ENCODE measurements at regions not wholly inside any gene's neighbourhood (a gene's known extent, or its start where the extent isn't known, plus 50 kb on each side); places are given as distances from the start of the nearest gene placed in this dataset.
A peak's percentile ranks its signal among the peaks of the same experiment; 100 is the strongest.

DNA sequence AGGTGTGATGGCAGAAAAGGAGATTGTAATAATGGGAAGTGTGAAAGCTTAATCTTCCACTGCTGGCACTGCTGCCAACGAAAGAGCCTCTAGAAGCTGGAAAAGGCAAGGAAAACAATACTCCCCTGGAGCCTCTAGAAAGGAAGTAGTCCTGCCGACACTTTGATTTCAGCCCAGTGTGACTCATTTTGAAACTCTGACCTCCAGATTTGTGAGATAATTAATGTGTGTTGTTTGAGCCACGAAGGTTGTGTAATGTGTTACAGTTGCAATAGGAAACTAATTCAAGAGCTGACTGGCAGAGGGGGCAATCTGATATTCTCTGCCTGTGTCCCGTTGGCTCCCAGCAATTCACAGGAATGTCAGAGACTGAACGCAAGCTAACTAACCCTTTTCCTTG, 219.2 kb upstream of the UBE2E3 start:
- Mint-ChIP-seq H3K4me1 (ENCODE audit: insufficient read depth, unreplicated experiment) (peaks cover 8% of the 10 kb centered on the region), H3K27ac (ENCODE audit: low read depth, unreplicated experiment) (no peak overlapping the region), H3K9me3 (ENCODE audit: unreplicated experiment) (no peaks in the 10 kb centered on the region), H3K4me3 (ENCODE audit: unreplicated experiment) (no peak overlapping the region), H3K36me3 (ENCODE audit: insufficient read depth, unreplicated experiment) (no peaks in the 10 kb centered on the region), H3K27me3 (ENCODE audit: insufficient read depth, unreplicated experiment) (no peaks in the 10 kb centered on the region)
- TF ChIP-seq, protein P1, sequence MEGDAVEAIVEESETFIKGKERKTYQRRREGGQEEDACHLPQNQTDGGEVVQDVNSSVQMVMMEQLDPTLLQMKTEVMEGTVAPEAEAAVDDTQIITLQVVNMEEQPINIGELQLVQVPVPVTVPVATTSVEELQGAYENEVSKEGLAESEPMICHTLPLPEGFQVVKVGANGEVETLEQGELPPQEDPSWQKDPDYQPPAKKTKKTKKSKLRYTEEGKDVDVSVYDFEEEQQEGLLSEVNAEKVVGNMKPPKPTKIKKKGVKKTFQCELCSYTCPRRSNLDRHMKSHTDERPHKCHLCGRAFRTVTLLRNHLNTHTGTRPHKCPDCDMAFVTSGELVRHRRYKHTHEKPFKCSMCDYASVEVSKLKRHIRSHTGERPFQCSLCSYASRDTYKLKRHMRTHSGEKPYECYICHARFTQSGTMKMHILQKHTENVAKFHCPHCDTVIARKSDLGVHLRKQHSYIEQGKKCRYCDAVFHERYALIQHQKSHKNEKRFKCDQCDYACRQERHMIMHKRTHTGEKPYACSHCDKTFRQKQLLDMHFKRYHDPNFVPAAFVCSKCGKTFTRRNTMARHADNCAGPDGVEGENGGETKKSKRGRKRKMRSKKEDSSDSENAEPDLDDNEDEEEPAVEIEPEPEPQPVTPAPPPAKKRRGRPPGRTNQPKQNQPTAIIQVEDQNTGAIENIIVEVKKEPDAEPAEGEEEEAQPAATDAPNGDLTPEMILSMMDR (IDR thresholded peaks at IDR 0.05; ENCODE audit: unreplicated experiment) = no peak
- DNase-seq (ENCODE audit: unreplicated experiment) = peak; percentile 85
- ChIA-PET CTCF (interaction anchor here (0.7 kb wide), 2 partner anchors 374 to 1469 kb away, joined by 3 to 4 read pairs; no protein-coding TSS in a partner anchor), POLR2A (interaction anchor here (0.8 kb wide), 1 partner anchor 12 kb away, joined by 3 read pairs; no protein-coding TSS in a partner anchor)
- no TSS peak for BruUV-seq (replicated peaks)
- intact Hi-C loops (cut with micrococcal nuclease) = no loop called here

DNA sequence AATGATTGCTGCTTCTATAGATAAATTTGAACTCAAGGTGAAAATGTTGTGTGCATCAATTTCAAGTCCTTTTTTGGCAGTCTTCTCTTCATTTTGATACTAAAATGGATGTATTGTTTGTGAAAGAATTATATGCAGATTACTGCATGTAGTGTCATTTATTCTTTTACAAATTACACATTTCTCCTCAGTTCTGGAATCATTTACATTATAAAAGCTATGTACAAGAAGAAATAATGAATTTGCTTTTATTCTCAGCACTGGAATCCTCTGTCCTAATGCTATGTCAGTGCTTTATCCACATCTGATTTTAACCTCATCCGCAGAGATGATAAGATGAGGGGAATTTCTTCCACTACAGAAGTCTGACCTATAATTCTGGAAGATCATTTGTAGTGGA, 220.8 kb upstream of the UBE2E3 start:
- Mint-ChIP-seq H3K27ac (ENCODE audit: low read depth, unreplicated experiment) (no peak overlapping the region), H3K36me3 (ENCODE audit: insufficient read depth, unreplicated experiment) (no peaks in the 10 kb centered on the region), H3K9me3 (ENCODE audit: unreplicated experiment) (no peaks in the 10 kb centered on the region), H3K27me3 (ENCODE audit: insufficient read depth, unreplicated experiment) (no peaks in the 10 kb centered on the region), H3K4me3 (ENCODE audit: unreplicated experiment) (no peak overlapping the region), H3K4me1 (ENCODE audit: insufficient read depth, unreplicated experiment) (peaks cover 8% of the 10 kb centered on the region)
- DNase-seq (ENCODE audit: unreplicated experiment) = no peak
- CTCF ChIA-PET = no interaction called here
- TF ChIP-seq, protein P1 (IDR thresholded peaks at IDR 0.05; ENCODE audit: unreplicated experiment) = no peak
- POLR2A ChIA-PET = interaction anchor here (0.6 kb wide), 1 partner anchor 131 kb away, joined by 3 read pairs; no protein-coding TSS in a partner anchor
- BruUV-seq (replicated peaks) = no TSS peak
- intact Hi-C loops (cut with micrococcal nuclease) = no loop called here

DNA sequence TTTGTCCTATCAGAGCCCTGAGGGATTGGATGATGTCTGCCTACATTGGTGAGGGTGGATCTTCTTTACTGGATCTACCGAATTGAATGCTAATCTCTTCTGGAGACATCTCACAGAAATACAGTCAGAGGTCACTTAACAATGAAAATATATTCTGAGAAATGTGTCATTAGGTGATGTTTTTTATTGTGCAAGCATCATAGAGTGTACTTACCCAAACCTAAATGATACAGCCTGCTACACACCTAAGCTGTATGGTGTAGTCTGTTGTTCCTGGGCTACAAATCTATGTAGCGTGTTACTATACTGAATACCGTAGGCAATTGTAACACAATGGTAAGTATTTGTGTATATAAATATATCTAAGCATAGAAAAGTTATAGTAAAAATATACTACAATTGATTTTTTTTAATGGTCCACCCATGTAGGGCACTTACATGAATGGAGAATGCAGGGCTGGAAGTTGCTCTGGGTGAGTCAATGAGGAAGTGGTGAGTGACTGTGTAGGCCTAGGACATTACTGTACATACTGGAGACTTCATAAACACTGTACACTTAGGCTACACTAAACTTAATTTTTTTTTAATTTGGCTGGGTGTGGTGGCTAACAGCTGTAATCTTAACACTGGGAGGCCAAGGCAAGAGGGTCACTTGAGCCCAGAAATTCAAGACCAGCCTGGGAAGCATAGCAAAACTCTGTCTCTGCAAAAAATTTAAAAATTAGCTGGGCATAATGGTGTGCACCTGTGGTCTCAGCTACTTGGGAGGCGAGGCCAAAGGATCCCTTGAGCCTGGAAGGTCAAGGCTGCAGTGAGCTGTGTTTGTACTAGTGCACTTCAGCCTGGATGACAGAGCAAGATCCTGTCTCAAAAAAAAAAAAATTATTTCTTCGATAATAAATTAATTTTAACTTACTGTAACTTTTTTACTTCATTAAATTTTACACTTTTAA, 226.3 kb upstream of the UBE2E3 start:
- no TSS peak for BruUV-seq (replicated peaks)
- H3K27ac Mint-ChIP-seq (ENCODE audit: low read depth, unreplicated experiment) = no peak overlapping the region
- H3K9me3 Mint-ChIP-seq (ENCODE audit: unreplicated experiment) = no peaks in the 10 kb centered on the region
- H3K36me3 Mint-ChIP-seq (ENCODE audit: insufficient read depth, unreplicated experiment) = no peaks in the 10 kb centered on the region
- no peaks in the 10 kb centered on the region for H3K4me1 Mint-ChIP-seq (ENCODE audit: insufficient read depth, unreplicated experiment)
- CTCF ChIA-PET = interaction anchor here (0.5 to 0.7 kb wide), 2 partner anchors 20 to 245 kb away, joined by 3 read pairs; no protein-coding TSS in a partner anchor
- DNase-seq (ENCODE audit: unreplicated experiment) = no peak
- POLR2A ChIA-PET = interaction anchor here (0.6 to 1.0 kb wide), 2 partner anchors 20 to 27 kb away, joined by 3 read pairs; no protein-coding TSS in a partner anchor
- intact Hi-C loops (cut with micrococcal nuclease) = no loop called here
- TF ChIP-seq, protein P1 (IDR thresholded peaks at IDR 0.05; ENCODE audit: unreplicated experiment) = no peak
- no peaks in the 10 kb centered on the region for H3K27me3 Mint-ChIP-seq (ENCODE audit: insufficient read depth, unreplicated experiment)
- H3K4me3 Mint-ChIP-seq (ENCODE audit: unreplicated experiment) = no peak overlapping the region

DNA sequence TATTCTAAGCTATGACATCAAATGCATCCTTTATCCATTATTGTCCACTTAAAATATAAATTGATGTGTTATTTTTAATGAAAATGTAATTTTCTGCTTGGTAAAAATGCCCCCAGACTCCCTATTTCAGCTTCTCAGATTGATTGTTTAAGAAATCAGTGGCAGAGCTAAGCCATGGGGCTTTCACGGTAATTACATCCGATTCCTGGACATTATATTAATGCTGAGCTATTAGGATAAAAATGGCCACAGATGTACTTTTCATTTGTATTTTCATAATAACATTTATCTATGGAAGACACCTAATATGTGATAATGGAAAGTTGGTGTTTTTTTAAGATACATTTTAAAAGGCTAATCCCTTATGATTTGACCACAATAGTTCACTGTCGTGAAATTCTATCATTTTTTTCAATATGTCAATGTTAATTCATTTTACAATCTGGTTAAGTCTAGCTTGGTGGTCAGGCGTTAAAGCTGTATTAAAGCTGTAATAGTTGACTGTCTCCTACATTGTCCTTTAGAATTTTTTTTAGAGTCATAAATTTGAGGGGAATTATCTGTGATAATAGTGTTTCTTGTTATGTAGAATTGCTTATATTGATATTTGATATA, 229.0 kb upstream of the UBE2E3 start:
- ChIA-PET CTCF (interaction anchor here (0.8 kb wide), 1 partner anchor 229 kb away, joined by 3 read pairs; the partner anchor contains the start of gene UBE2E3), POLR2A (no interaction called here)
- H3K27ac Mint-ChIP-seq (ENCODE audit: low read depth, unreplicated experiment) = no peak overlapping the region
- no peaks in the 10 kb centered on the region for H3K27me3 Mint-ChIP-seq (ENCODE audit: insufficient read depth, unreplicated experiment)
- no peak for DNase-seq (ENCODE audit: unreplicated experiment)
- no peaks in the 10 kb centered on the region for H3K9me3 Mint-ChIP-seq (ENCODE audit: unreplicated experiment)
- BruUV-seq (replicated peaks) = no TSS peak
- H3K36me3 Mint-ChIP-seq (ENCODE audit: insufficient read depth, unreplicated experiment) = no peaks in the 10 kb centered on the region
- H3K4me3 Mint-ChIP-seq (ENCODE audit: unreplicated experiment) = no peak overlapping the region
- TF ChIP-seq, protein P1 (IDR thresholded peaks at IDR 0.05; ENCODE audit: unreplicated experiment) = no peak
- intact Hi-C loops (cut with micrococcal nuclease) = no loop called here
- H3K4me1 Mint-ChIP-seq (ENCODE audit: insufficient read depth, unreplicated experiment) = peaks cover 15% of the 10 kb centered on the region
